Trophoblast cell (in vitro differentiated cells and primary cell): ENCODE measurements at regions not wholly inside any gene's neighbourhood (a gene's known extent, or its start where the extent isn't known, plus 50 kb on each side); places are given as distances from the start of the nearest gene placed in this dataset.

Experiments
- DNase-seq, 2 donors: peaks; one replicate each; pipeline ENCODE4 v3.0.0-alpha.2; 2016
- H2AFZ ChIP-seq: 2 replicates; pipeline ENCODE4 v1.6.1; 2013; ENCODE audit warnings: low read length, moderate library complexity, mild to moderate bottlenecking; ENCODE audit not compliant: insufficient read depth, poor library complexity
- H2AK5ac ChIP-seq: 2 replicates; pipeline ENCODE4 v1.6.1; 2013; ENCODE audit warnings: mild to moderate bottlenecking, low read length
- H2BK120ac ChIP-seq: 2 replicates; pipeline ENCODE4 v1.6.1; 2013; ENCODE audit warnings: low read length, mild to moderate bottlenecking, moderate library complexity; ENCODE audit not compliant: insufficient read depth, poor library complexity
- H2BK12ac ChIP-seq: 2 replicates; pipeline ENCODE4 v1.6.1; 2013; ENCODE audit warnings: mild to moderate bottlenecking, low read length, moderate library complexity
- H2BK5ac ChIP-seq: 2 replicates; pipeline ENCODE4 v1.6.1; 2013; ENCODE audit warnings: low read length, low read depth, moderate library complexity, mild to moderate bottlenecking; ENCODE audit not compliant: poor library complexity
- H3K14ac ChIP-seq: 2 replicates; pipeline ENCODE4 v1.6.1; 2013; ENCODE audit warnings: mild to moderate bottlenecking, low read length
- H3K18ac ChIP-seq: 2 replicates; pipeline ENCODE4 v1.6.1; 2013; ENCODE audit warnings: mild to moderate bottlenecking, low read length
- H3K23ac ChIP-seq: 2 replicates; pipeline ENCODE4 v1.6.1; 2013; ENCODE audit warnings: low read length
- H3K27ac ChIP-seq: 2 replicates; pipeline ENCODE4 v1.5.1; 2013; ENCODE audit warnings: low read depth, mild to moderate bottlenecking, inconsistent platforms, low read length, moderate library complexity
- H3K27me3 ChIP-seq: 2 replicates; pipeline ENCODE4 v1.6.1; 2013; ENCODE audit warnings: inconsistent platforms, mild to moderate bottlenecking, low read length, moderate library complexity; ENCODE audit not compliant: insufficient read depth
- H3K36me3 ChIP-seq, 2 experiments: 1 replicate in 1 of 2; 2 replicates in 1 of 2; pipeline ENCODE4 v1.6.1; 2013; ENCODE audit warnings: low read length in 2 of 2, mild to moderate bottlenecking in 2 of 2, moderate library complexity in 1 of 2; ENCODE audit not compliant: insufficient read depth in 2 of 2, control insufficient read depth in 1 of 2
- H3K4ac ChIP-seq: 2 replicates; pipeline ENCODE4 v1.6.1; 2013; ENCODE audit warnings: low read depth, mild to moderate bottlenecking, low read length, moderate library complexity
- H3K4me1 ChIP-seq, 2 experiments: 1 replicate in 1 of 2; 2 replicates in 1 of 2; pipeline ENCODE4 v1.6.1; 2013; ENCODE audit warnings: low read length in 2 of 2, mild to moderate bottlenecking in 2 of 2, moderate library complexity in 1 of 2; ENCODE audit not compliant: insufficient read depth in 2 of 2, control insufficient read depth in 1 of 2
- H3K4me2 ChIP-seq: 2 replicates; pipeline ENCODE4 v1.6.1; 2013; ENCODE audit warnings: inconsistent platforms, mild to moderate bottlenecking, low read length, moderate library complexity
- H3K4me3 ChIP-seq: 2 replicates; pipeline ENCODE4 v1.5.1; 2013; ENCODE audit warnings: mild to moderate bottlenecking, low read depth, low read length, inconsistent platforms
- H3K79me1 ChIP-seq: one replicate; pipeline ENCODE4 v1.6.1; 2013; ENCODE audit warnings: low read length
- H3K79me2 ChIP-seq: 2 replicates; pipeline ENCODE4 v1.6.1; 2013; ENCODE audit warnings: low read length, mild to moderate bottlenecking; ENCODE audit not compliant: control insufficient read depth, insufficient read depth, poor library complexity
- H3K9ac ChIP-seq: 2 replicates; pipeline ENCODE4 v1.6.1; 2013; ENCODE audit warnings: mild to moderate bottlenecking, low read length
- H3K9me3 ChIP-seq: 2 replicates; pipeline ENCODE4 v1.6.1; 2013; ENCODE audit warnings: low read depth, mild to moderate bottlenecking, control low read depth, inconsistent platforms, low read length; ENCODE audit not compliant: insufficient read depth
- H4K12ac ChIP-seq: 2 replicates; pipeline ENCODE4 v1.6.1; 2013; ENCODE audit warnings: low read depth, mild to moderate bottlenecking, low read length, moderate library complexity
- H4K8ac ChIP-seq: 2 replicates; pipeline ENCODE4 v1.6.1; 2013; ENCODE audit warnings: low read depth, mild to moderate bottlenecking, low read length, moderate library complexity
- H4K91ac ChIP-seq: one replicate; pipeline ENCODE4 v1.6.1; 2013; ENCODE audit warnings: low read depth, mild to moderate bottlenecking, low read length, moderate library complexity
- WGBS: extraction: QIAGEN DNeasy Blood & Tissue Kit; methylation state at CpG from one replicate; pipeline ENCODE4 v1.1.7; 2013; ENCODE audit warnings: missing lambda C conversion rate; ENCODE audit not compliant: insufficient read length, insufficient coverage; ENCODE audit errors: extremely low coverage; 5-methylcytosine and 5-hydroxymethylcytosine counted together

- Histone ChIP-seq H3K14ac (no peak overlapping the region), H3K18ac (no peak overlapping the region), H3K36me3 (no peaks in the 10 kb centered on the region), H2AK5ac (no peak overlapping the region), H3K9me3 (no peaks in the 10 kb centered on the region), H3K79me2 (no peaks in the 10 kb centered on the region), H4K8ac (no peak overlapping the region), H3K79me1 (no peaks in the 10 kb centered on the region), H3K4me1 (no peaks in the 10 kb centered on the region), H3K27ac (no peak overlapping the region), H3K9ac (no peak overlapping the region), H3K4me3 (no peak overlapping the region), H4K91ac (no peak overlapping the region), H2AFZ (no peak overlapping the region), H3K4me2 (no peak overlapping the region), H4K12ac (no peak overlapping the region), H3K27me3 (no peaks in the 10 kb centered on the region), H2BK5ac (no peak overlapping the region), H3K23ac (no peak overlapping the region), H2BK120ac (no peak overlapping the region), H2BK12ac (no peak overlapping the region), H3K4ac (no peak overlapping the region)
- no peak for DNase-seq
- WGBS: no CpG with 5 or more reads among the region's 5 CpGs
Observed at GRCh38 chr4:35166466-35166865, 1077.8 kb downstream of the ARAP2 start.

DNA sequence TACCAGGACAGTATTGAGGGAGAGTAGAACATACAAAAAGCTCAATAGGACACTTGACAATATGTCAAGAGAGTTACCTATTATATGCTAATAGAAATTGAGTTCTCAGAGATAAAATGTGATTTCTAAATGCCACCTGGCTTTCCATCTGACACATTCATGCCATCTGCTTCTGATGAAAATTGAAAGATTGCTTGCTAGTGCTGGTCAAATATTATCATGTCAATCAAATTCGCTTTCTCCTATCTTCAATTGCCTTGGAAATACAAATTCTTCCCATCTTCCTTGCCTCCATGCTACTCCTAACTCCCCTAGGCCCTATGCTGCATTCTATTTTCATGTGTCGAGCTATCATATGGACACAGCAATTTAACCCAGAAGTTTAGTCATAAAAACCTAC, 1076.9 kb downstream of the ARAP2 start:
- no peak overlapping the region for H3K9ac ChIP-seq
- no CpG with 5 or more reads among the region's 2 CpGs for WGBS
- no peak overlapping the region for H2BK120ac ChIP-seq
- no peak overlapping the region for H3K4me3 ChIP-seq
- H3K79me2 ChIP-seq: no peaks in the 10 kb centered on the region
- no peak for DNase-seq
- no peak overlapping the region for H4K91ac ChIP-seq
- H2AFZ ChIP-seq: no peak overlapping the region
- H3K4ac ChIP-seq: no peak overlapping the region
- no peak overlapping the region for H3K4me2 ChIP-seq
- no peaks in the 10 kb centered on the region for H3K4me1 ChIP-seq
- no peaks in the 10 kb centered on the region for H3K79me1 ChIP-seq
- H3K23ac ChIP-seq: no peak overlapping the region
- H3K18ac ChIP-seq: no peak overlapping the region
- H3K27ac ChIP-seq: no peak overlapping the region
- no peak overlapping the region for H4K8ac ChIP-seq
- no peaks in the 10 kb centered on the region for H3K9me3 ChIP-seq
- H2BK12ac ChIP-seq: no peak overlapping the region
- H2BK5ac ChIP-seq: no peak overlapping the region
- H4K12ac ChIP-seq: no peak overlapping the region
- no peak overlapping the region for H3K14ac ChIP-seq
- H3K27me3 ChIP-seq: no peaks in the 10 kb centered on the region
- no peak overlapping the region for H2AK5ac ChIP-seq
- no peaks in the 10 kb centered on the region for H3K36me3 ChIP-seq

DNA sequence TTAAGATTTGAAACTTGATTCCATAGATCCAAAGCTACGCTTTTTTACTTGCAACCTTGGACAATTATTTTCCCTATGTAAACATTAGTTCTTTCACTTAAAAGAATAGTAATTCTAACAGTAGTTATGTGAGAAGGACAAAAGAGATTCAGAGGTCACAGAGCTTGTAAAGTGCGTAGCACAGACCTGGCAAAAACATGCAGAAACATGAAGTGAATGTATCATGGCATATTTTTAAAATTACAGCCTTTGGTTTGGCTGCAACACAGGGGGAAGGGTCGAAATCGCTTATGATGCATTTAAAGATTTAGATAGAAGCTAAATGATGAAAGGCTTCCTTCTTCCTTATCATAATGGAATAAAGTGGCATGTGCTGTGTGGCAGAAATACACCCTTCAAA, 1068.8 kb downstream of the ARAP2 start:
- no peak overlapping the region for H2BK12ac ChIP-seq
- no peaks in the 10 kb centered on the region for H3K79me2 ChIP-seq
- WGBS: no CpG with 5 or more reads among the region's 4 CpGs

DNA sequence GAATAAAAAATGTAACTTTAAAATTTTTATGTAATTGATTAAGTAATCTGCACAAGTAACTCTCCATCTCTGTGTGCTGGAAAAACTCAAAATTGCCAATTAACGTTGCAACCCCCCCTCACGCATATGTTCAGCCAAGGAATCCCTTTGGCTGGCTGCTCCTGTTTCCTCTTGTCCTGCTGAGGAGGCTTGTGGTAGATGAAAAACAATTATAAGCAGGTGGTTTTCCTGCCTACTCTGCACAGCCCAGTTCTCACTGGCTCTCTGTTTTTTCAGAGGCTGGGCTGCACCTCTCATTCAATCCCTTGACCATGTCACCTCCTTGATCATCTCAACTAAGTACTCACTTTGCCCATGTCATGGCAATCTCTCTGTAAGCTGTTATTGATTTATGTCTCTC, 1068.4 kb downstream of the ARAP2 start:
- Histone ChIP-seq H3K36me3 (no peaks in the 10 kb centered on the region), H3K9me3 (no peaks in the 10 kb centered on the region), H4K8ac (no peak overlapping the region), H2BK12ac (no peak overlapping the region), H3K79me2 (no peaks in the 10 kb centered on the region), H3K4me3 (no peak overlapping the region), H2AK5ac (no peak overlapping the region), H2BK5ac (no peak overlapping the region), H4K12ac (no peak overlapping the region), H3K23ac (no peak overlapping the region), H2AFZ (no peak overlapping the region), H3K4me1 (no peaks in the 10 kb centered on the region), H3K79me1 (no peaks in the 10 kb centered on the region), H3K14ac (no peak overlapping the region), H3K4ac (no peak overlapping the region), H2BK120ac (no peak overlapping the region), H4K91ac (no peak overlapping the region), H3K27ac (no peak overlapping the region), H3K18ac (no peak overlapping the region), H3K27me3 (no peaks in the 10 kb centered on the region), H3K9ac (no peak overlapping the region), H3K4me2 (no peak overlapping the region)
- WGBS: no CpG with 5 or more reads among the region's 2 CpGs
- DNase-seq: no peak

More for the DNA sequence above, 1068.8 kb downstream of the ARAP2 start:
- H3K9ac ChIP-seq: no peak overlapping the region
- no peak overlapping the region for H3K27ac ChIP-seq
- no peak overlapping the region for H4K91ac ChIP-seq
- no peak overlapping the region for H4K12ac ChIP-seq
- no peak for DNase-seq
- no peak overlapping the region for H3K4me3 ChIP-seq
- no peak overlapping the region for H3K4ac ChIP-seq
- no peak overlapping the region for H3K4me2 ChIP-seq
- no peak overlapping the region for H2AFZ ChIP-seq
- no peaks in the 10 kb centered on the region for H3K36me3 ChIP-seq
- H2AK5ac ChIP-seq: no peak overlapping the region
- no peak overlapping the region for H2BK5ac ChIP-seq
- H3K4me1 ChIP-seq: no peaks in the 10 kb centered on the region
- no peaks in the 10 kb centered on the region for H3K27me3 ChIP-seq
- no peaks in the 10 kb centered on the region for H3K79me1 ChIP-seq
- no peak overlapping the region for H3K23ac ChIP-seq
- no peaks in the 10 kb centered on the region for H3K9me3 ChIP-seq
- H3K14ac ChIP-seq: no peak overlapping the region
- H4K8ac ChIP-seq: no peak overlapping the region
- H2BK120ac ChIP-seq: no peak overlapping the region
- H3K18ac ChIP-seq: no peak overlapping the region
